LoVo (cell line): ENCODE measurements at regions not wholly inside any gene's neighbourhood (a gene's known extent, or its start where the extent isn't known, plus 50 kb on each side); places are given as distances from the start of the nearest gene placed in this dataset.

Source experiments
- DNase-seq: peaks from one replicate; pipeline ENCODE4 v3.0.0-alpha.2; 2016; ENCODE audit warnings: low spot score

DNA sequence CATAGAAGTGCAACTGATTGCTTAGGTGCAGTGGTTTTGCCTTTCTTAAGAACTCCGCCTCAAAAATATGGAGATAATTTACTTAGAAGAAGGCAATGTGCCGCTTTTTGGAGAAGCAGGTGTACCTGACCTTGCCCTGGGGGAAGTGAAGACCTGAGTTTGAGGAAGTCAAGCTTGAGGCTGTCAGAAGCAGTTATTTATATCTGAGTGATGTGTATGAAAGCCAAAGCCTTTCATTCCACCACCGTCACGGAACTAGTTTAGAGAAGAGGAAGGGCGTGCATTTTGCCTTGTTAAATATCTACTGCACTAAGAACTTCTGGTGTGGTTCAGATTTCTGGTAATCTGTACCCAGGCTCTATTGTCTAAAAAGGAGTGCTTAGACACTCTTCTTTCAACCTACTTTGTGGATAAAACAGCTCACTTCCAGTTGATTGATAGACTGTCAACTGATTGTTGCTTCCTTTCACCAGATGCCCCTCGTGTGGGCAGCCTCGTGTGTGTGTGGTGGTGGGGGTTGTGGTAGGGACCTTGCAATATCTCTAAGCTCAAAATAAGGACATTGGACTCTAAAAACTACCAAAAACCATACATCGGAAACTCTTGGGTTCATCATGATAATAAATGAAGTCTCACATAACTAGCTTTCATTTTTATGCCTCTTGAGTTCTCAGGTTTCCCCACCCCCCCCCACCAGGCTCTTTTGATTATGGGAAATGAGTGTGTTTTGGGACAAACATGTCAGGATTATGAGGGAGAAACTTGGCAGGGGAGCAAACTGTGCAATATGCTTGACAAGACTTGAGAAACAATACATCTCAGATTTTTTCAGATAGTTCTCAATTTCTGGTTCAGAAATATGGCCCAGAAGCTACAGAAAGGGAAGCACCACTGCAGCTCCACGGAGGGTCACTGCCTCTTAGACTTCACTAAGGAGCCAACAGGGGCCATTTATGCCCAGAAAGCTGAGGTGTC is 78.6 kb downstream of the ARF6 start:
- peak; percentile 47 for DNase-seq

DNA sequence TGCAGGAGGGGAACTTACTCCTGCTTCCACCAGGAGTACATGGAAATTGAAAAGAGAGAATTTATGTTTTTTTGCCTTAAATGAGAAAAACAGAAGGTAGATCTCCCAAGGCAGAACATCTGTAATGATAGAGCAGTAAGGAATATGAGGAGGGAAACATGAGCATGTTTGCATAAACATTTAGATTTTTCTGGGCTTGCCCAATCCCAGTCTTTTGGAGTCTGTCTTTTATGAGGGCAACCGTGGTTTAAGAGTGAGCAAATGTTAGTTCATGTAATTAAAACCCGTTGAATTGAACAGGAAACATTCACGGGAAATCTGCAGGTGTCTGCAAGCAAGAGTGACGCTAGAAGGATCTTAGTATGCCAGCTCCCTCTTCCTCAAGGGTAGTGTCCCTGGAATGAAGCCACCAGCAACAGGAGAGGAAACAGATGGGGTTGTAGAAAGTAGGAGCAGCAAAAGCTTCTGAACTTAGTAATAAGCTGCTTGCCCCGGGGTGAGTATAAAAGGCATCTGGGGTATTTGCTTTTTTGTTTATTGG is 79.3 kb downstream of the ARF6 start:
- peak; percentile 59 for DNase-seq

DNA sequence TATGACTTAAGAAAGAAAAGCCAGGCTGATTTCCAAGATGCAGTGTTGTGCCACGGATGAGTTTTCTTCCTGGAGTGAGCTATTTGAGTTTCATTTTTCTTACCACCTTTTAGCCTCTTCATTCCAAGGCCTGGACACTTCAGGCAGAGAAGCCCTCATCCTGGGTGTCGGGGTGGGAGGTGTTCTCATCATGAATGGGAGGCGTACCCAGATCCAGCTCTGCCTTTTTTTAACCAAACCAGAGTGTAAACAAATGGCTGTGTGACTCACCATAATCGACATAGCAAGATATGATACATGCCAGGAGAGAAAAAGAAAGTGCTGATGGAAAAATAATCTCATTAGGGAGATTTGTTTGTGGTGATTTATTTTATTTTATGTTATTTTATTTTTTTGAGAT is 79.9 kb downstream of the ARF6 start:
- DNase-seq, result peak; percentile 84

DNA sequence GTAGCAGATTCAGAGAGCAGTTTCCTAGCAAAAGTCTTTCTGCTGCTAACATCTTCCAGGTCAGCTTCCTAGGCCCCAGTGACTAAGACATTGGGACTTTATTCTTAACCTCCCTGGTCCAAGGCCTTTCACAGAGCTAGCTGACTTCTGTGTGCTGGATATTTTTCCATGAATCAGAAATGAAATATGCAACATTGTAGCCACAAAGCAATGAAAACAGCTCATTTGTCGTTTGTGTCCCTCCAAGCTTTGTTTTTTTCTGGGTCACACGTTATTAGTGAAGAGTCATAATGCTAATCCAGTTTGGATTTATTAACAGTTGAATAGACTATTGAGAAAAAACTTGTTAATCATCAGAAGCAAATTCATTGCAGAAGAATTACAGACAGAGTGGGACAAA is 82.4 kb downstream of the ARF6 start:
- DNase-seq, result peak; percentile 75

DNA sequence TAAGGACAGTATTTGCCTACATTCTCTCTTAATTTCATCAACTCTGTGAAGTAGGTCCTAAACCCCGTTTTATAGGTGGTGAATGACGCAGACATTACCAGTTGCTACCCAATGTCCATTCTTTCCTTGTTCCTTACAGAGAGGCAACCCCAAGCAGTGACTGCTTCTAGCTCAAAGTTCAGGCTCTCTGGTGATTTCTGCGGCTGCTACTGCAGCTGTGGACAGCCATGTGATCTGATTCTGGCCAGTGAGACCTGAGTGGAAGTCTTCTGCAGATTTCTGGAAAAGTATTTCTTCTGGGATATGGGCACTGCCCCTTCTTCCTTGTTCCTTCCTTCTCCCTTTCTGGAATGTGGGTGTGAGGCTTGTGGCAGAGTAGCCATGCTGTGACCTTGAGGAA is 82.9 kb downstream of the ARF6 start:
- DNase-seq, result peak; percentile 70

DNA sequence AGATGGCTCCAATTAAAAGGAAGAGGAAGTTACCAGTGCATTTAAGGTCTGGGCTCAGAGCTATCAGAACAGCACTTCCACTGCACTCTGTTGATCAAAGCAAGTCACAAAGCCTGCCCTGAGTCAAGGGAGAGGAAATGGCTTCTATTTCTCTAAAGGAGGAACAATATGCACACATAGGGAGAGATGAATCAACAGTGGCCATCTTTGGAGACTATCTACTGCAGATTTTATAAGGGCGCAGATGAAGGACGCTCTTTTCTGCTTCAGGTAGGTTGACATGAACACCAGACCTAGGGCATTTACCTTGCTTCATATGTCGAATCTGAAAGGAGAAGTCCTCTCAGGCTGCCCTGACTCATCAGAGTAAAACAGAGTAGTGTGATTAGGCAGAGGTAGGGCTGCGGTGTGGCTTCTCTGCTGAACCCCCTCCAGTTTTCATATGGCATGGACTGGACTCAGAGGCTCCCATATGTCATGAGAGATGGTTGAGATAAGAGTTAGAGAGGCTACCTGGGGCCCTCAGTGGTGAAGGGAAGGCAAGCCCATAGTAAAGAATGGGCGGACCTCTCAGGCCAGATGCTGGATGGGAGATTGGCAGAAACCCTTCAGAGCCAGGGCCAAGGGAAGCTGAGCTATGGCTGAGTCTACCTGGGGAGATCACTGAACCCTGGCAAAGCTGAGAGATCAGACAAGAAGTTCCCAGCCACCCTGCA is 84.4 kb downstream of the ARF6 start:
- no peak for DNase-seq

DNA sequence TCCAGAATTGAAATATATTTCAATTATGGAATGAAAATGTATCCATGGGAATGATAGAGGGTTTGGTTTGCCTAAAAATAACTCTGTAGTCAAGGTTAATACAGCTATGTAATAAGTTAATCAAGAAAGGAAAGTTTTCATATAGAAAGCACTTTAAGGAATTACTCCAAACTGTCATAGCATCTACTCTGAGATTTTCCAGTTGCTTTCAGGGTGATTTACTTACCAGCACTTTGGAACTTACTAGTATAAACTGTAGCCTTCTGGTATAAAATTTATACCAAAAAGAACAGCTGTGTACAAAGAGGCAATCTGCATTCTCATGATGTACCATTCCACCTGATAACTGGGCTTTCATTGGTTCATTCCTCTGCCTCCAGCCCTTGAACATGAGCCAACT is 87.1 kb downstream of the ARF6 start:
- DNase-seq, result no peak

DNA sequence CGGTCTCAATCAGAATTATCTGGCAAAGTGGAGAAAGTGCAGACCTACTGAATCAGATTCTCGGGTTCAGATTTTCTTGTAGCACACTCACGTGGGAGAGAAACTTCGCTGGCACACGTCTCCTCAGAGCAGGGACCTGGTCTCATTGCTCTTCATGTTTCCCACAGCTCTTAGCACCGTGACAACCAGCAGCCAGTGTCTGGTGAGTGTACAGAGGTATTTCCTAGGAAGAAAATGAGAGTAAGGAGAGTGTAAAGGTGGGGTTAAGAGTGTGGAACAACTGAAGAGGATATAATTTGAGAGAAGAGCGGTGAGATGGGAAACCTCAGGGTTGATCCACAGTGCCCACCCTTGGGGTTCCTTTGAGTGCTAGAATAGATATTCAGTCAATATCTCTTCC is 89.2 kb downstream of the ARF6 start:
- DNase-seq, result no peak

DNA sequence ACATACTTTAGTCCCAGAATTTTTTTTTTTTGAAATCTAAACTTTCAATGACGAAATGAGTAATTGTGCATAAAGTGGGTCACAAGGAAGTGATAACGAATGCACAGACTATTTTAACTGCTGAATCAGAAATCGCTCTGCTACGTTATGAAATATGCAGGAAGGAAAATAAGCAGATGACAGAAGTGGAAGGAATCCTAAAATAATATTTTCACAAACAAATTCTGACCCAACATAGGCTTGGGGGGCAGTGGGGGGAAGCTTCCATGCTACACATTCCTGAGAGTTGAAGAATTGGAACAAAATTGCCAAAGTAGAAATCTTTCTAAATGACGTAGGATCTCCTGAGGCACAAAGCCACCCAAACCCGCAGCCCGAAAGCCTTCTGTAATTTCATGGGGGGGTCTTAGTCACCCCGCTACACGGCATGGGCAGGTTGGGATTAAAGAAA is 89.6 kb downstream of the ARF6 start:
- DNase-seq, result no peak

DNA sequence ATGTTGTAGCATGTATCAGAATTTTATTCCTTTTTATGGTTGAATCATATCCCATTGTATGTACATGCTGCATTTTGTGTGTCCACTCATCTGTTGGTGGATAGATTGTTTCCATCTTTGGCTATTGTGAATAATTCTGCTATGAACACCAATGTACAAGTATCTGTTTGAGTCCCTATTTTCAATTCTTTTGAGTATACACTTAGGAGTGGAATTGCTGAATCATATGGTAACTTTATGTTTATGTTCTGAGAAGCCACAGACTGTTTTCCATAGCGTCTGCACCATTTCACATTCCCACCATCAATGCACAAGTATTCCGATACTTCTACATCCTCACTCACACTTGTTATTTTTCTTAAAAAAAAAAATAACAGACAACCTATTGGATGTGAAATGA is 91.5 kb downstream of the ARF6 start:
- DNase-seq, result no peak

DNA sequence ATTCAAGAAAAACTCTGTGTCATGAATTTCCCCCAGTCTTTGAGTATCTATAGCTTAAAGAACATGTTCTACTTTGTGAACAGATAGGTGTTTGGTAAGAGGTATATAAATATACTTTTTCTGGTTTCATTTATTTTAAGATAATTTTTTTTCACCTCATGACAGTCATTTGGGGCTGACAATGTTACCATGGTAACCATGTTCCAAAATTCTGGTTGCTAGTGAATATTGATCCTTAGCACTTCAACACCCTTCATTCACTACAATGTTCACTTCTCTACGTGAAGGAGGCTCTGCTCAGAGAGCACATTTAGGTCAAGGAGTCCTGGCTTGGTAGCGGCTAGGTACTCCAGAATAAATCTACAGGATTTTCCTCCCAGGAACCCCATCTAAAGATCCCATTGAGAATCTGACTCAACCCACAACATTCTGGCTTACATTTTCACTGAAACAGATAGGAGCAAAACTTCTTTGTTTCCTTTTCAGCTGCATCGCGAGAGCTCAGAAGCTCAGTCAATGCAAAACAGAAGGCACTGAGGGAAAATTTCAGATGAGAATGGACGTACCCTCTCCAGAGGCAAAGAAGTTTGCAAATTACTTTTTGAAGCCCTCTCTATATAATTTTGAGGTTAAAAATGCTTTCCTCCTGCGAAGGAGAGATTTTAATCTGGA is 93.6 kb downstream of the ARF6 start:
- no peak for DNase-seq

DNA sequence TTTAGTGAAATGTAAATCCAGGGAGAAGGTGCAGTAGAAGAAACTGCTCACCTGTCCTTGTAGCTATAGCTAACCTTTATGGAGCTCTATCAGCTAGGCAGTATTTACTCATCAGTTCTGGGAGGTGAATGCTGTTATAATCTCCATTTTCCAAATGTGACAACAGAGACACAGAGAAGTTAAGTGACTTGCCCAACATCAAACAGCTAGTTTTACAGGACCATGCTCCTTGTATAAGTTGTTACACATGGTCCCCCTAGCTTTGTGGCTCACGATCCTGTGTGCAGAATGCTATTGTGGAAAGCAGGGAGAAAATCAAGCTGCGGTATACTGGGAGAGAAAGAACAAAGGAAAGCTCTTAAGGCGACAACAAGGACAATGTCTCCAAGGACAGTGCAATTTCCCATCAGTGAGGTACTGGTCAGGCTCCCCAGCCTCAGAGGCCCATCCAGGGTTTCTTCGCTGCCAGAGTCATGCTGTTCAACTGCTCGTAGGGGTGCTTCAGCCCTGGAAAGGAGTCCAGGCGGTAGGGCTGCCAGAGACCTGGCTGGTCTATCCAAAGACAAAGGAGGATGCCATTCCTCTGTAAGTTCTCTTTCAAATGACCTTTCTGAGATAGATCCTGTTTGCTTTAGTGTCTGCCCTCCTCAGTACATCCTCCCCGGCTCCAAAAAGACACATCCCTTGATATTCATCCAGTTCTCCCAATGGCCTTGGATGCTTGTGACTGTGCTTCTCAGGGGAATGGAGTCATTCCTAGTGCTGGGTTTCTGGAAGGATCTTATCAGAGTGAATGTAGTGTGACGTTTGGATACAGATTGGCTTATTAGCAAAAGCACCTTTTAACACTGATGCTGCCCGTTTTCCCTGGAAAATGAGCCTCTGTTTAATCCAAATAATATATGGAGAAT is 95.5 kb downstream of the ARF6 start:
- DNase-seq, result no peak

DNA sequence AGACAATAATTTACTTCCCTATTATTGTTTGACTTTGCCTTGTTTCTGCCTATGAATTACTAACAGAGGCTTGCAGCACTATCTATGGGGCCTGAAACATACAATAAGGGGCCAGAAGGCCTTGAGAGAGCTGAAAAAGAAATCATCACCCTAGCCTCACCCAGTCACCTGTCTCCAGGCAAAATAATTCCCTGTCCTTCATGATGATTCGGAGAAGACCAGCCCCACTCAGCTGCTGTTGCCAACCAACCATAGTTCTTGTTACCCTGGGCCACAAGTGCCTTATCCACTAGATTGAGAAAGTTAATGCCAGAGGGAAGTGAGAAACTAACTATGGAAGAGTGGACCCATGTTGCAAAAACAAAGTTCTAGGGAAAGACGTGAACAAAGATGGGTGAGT is 97.1 kb downstream of the ARF6 start:
- DNase-seq, result no peak

DNA sequence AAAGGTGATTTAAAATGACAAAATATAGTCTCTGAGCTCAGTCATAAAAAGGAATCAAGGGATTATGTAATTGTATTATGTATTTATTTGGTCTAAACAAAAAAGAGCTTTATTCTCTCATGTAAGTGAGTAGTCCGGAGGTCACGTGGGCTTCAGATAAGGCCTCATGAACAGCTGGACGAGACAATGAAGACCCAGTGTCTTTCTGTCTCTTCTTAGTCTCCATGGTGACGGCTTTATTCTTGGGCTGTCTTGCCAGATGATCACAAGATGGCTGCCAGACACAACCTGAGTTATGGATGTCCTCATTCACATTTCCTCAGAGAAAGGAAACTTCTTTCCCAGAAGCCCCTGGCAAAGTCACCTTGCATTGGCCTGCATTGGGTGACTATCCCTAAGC is 98.6 kb downstream of the ARF6 start:
- DNase-seq, result no peak

DNA sequence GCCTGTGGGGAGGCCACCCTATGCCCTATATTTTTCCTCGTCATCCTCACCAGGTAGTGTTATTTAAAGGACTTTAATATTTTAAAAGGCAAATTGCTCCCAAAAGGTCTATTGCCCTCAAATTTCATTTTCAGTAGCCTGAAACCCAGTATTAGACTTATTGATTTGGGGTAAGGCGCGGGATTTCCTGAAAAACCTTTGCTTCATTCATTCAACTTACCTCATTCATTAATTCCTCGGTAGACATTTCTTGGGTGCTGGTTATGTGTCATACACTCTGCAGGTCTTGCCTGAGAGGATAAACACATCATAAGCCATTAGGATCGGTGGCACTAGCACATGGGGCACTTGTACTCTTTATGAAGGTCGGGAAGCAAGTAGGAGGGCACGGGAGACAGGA is 99.2 kb downstream of the ARF6 start:
- no peak for DNase-seq

DNA sequence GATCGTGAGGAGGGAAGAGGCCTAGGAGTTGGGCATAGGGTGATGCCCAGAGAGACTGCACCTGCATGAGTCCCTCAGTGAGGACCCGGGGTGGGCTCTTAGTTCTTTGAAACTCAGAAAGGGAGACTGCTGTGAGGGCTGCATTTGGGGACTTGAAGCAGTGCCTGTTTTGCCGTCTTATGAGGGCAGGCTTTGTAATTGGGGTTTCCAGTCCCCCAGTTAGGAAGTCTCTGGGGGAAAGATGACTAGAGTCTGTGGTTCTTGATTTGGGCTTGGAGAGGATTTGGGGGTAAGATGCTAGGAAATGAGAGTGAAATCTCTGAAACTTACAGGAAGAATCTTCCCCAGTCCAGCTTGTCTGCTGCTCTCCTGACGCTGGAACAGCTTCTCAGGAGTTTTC is 99.6 kb downstream of the ARF6 start:
- DNase-seq, result no peak

DNA sequence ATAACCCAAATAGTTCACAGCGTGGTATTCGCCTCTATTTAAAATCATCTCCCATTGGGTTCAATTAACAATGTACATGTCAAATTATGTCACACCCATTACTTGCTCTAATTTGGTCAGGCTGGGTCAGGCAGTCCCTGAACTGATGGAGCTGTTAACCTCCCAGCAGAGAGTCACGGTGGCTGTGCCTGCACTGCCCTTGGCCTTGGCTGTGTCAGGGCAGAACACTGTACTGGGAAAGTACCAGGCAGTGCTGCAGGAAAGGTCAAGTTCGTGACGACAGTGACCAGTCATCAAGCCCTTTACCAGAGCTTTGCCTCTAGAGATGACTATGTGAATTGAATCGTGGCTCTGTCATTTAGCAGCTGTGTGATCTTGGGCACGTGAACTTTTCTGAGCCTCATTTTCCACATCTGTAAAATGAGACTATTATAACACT is 100.0 kb downstream of the ARF6 start:
- DNase-seq, result no peak

DNA sequence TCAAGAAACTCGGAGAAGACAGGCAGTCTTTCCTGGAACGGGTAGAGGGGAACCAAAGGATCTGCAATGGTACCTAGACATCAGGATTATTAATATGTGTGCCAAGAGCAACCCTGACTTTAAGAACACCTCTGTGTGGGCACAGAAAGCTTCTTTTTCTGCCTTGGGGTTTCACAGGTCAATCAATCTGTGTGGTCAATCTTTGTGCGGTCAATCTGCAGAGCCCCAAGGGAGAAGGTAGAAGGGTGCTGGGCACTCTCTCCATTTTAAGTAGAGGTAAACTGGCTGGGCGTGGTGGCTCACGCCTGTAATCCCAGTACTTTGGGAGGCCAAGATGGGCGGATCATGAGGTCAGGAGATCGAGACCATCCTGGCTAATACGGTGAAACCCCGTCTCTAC is 100.7 kb downstream of the ARF6 start:
- DNase-seq, result no peak

DNA sequence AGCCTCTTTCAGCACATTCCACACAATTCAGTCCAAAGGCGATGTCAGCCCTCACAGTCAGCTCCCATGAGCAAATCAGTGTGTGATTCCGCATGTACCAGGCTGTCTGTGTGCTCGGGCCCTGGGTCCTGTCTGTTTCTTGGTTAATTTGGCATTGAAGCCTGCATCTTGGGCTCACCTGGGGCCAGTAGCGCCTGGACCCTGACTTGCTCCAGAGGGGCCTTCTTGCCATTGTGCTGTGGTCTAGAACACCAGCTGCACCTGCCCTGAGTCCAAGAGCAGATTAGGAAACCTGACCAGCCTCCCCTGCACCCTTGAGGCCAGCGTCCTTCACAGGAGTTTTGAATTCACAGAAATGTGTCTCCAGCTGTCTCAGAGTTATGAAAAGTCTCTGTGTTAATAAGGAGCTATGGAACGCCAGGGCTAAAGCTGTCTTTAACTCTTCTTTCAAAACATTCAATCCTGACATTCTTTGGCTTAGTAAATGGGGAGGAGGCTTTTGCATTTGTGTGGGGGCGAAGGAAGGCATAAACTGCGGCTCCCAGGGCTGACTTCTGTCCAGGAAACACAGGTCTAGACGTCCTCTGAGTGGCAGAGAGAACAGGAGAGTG is 102.2 kb downstream of the ARF6 start:
- DNase-seq, result no peak

DNA sequence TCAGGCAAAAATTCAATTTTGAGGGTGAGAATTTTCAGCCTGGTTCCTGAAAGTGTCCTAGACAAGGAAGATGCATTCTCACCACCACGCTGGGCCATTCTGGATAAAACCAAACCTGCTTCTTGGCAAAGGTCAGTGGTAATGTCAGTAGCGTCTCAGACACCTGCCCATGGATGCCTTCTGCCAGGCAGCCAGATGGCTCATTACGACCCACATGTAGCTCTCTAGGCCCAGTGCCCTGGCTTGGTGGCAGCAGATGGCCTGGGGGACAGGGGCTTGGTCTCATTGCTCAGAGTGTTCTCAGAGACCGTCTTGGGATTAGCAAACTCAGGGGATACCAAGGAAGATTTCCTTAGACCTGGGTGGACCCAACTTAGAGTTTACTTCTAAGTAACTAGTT is 105.1 kb downstream of the ARF6 start:
- no peak for DNase-seq
